Body of pancreas (tissue), 4 donors: ENCODE measurements at regions not wholly inside any gene's neighbourhood (a gene's known extent, or its start where the extent isn't known, plus 50 kb on each side); places are given as distances from the start of the nearest gene placed in this dataset.

ENCODE experiments used
- ATAC-seq: fragments of 150-250 bp; one replicate; pipeline ENCODE4 v1.9.1; 2016
- DNase-seq, 4 donors: peaks; one replicate each; pipeline ENCODE4 v3.0.0-alpha.2; 2019
- H3K27ac ChIP-seq, 4 donors: fragments of 200-600 bp; sonication (generic); 1 replicate in 3 of 4; 2 replicates in 1 of 4; pipeline versions ENCODE4 v1.5.1 to v1.6.1; 2016 to 2019; ENCODE audit warnings: mild to moderate bottlenecking in 1 of 4, mixed read lengths in 1 of 4, moderate library complexity in 1 of 4
- H3K27me3 ChIP-seq, 2 donors: fragments of 200-600 bp; sonication (generic); one replicate each; pipeline ENCODE4 v1.6.0; 2016; ENCODE audit warnings: mild to moderate bottlenecking in 1 of 2
- H3K36me3 ChIP-seq, 2 donors: fragments of 200-600 bp; sonication (generic); replicated peaks in 1 of 2; 2 replicates each; pipeline ENCODE4 v1.5.1; 2016; ENCODE audit warnings: low read depth in 2 of 2; ENCODE audit not compliant: insufficient read depth in 1 of 2
- H3K4me1 ChIP-seq: fragments of 200-600 bp; sonication (generic); one replicate; pipeline ENCODE4 v1.6.0; 2016
- H3K4me3 ChIP-seq, 2 donors: fragments of 200-600 bp; sonication (generic); 1 replicate in 1 of 2; 2 replicates in 1 of 2; pipeline ENCODE4 v1.5.1; 2016 to 2019
- H3K9me3 ChIP-seq, 3 donors: fragments of 200-600 bp; sonication (generic); 1 replicate in 2 of 3; 2 replicates in 1 of 3; pipeline ENCODE4 v1.5.1; 2016
- CTCF ChIP-seq, 7 experiments: fragments of 450-650 bp in 4 of 7; fragments of 200-600 bp in 3 of 7; sonication (generic) in 3 of 7; IDR thresholded peaks; one replicate each; pipeline ENCODE4 v1.5.1; 2016 to 2019; ENCODE audit warnings: antibody characterized with exemption in 7 of 7
- POLR2A ChIP-seq, 3 donors: fragments of 450-650 bp; IDR thresholded peaks; one replicate each; pipeline ENCODE4 v1.6.1; 2016; ENCODE audit warnings: antibody characterized with exemption in 3 of 3, mild to moderate bottlenecking in 2 of 3
- WGBS, 2 donors: methylation state at CpG; one replicate each; pipeline ENCODE4 v1.1.5; 2017; 5-methylcytosine and 5-hydroxymethylcytosine counted together
- intact Hi-C: fragments of 100-400 bp; cut with DNase I; formaldehyde crosslinking; loops from one replicate; pipeline ENCODE4 v1.15.1; 2023

GRCh38 chr13:88601949-88602348, 930.8 kb downstream of the SLITRK5 start:
- TF ChIP-seq POLR2A (IDR thresholded peaks at IDR 0.05) (no peak), CTCF (IDR thresholded peaks at IDR 0.05) (no peak)
- 46 to 61% methylated on average over 2 of the region's 2 CpGs for WGBS, 2 donors
- no peak for ATAC-seq

GRCh38 chr13:88602786-88603777, 931.9 kb downstream of the SLITRK5 start:
- H3K36me3 ChIP-seq: no peaks in the 10 kb centered on the region
- H3K27me3 ChIP-seq: no peaks in the 10 kb centered on the region
- H3K4me1 ChIP-seq: no peaks in the 10 kb centered on the region
- TF ChIP-seq POLR2A (IDR thresholded peaks at IDR 0.05): no peak
- no peak overlapping the region for H3K4me3 ChIP-seq
- no peak for DNase-seq
- ATAC-seq: no peak
- 57% methylated on average over 5 of the region's 5 CpGs for WGBS, 2 donors
- no peak overlapping the region for H3K27ac ChIP-seq
- H3K9me3 ChIP-seq: no peaks in the 10 kb centered on the region
- intact Hi-C loops: no loop called here

More at GRCh38 chr13:88601949-88602348, 930.8 kb downstream of the SLITRK5 start:
- intact Hi-C loops: no loop called here
- H3K27ac ChIP-seq: no peak overlapping the region
- H3K4me3 ChIP-seq: no peak overlapping the region
- no peaks in the 10 kb centered on the region for H3K9me3 ChIP-seq
- H3K36me3 ChIP-seq: no peaks in the 10 kb centered on the region
- H3K27me3 ChIP-seq: no peaks in the 10 kb centered on the region
- H3K4me1 ChIP-seq: no peaks in the 10 kb centered on the region
- DNase-seq: no peak

GRCh38 chr13:88617176-88617575, 946.0 kb downstream of the SLITRK5 start:
- no peak for DNase-seq
- WGBS, 2 donors: 30 to 38% methylated on average over 3 of the region's 3 CpGs
- intact Hi-C loops: no loop called here
- TF ChIP-seq CTCF (IDR thresholded peaks at IDR 0.05): no peak
- no peak for TF ChIP-seq POLR2A (IDR thresholded peaks at IDR 0.05)
- Histone ChIP-seq H3K4me1 (no peaks in the 10 kb centered on the region), H3K4me3 (no peak overlapping the region), H3K36me3 (no peaks in the 10 kb centered on the region), H3K9me3 (no peaks in the 10 kb centered on the region), H3K27ac (no peak overlapping the region), H3K27me3 (no peaks in the 10 kb centered on the region)
- no peak for ATAC-seq

- H3K9me3 ChIP-seq: peaks cover 0 to 6% (median 0%) of the 10 kb centered on the region in 3 donors
- H3K4me3 ChIP-seq: no peak overlapping the region
- intact Hi-C loops: no loop called here
- ATAC-seq (no peak), DNase-seq (no peak)
- WGBS, 2 donors: 65 to 69% methylated on average over 2 of the region's 2 CpGs
- H3K27me3 ChIP-seq: no peaks in the 10 kb centered on the region
- no peak overlapping the region for H3K27ac ChIP-seq
- no peaks in the 10 kb centered on the region for H3K4me1 ChIP-seq
- TF ChIP-seq POLR2A (IDR thresholded peaks at IDR 0.05) (no peak), CTCF (IDR thresholded peaks at IDR 0.05) (no peak)
- H3K36me3 ChIP-seq: no peaks in the 10 kb centered on the region
These were observed 951.3 kb downstream of the SLITRK5 start for GRCh38 chr13:88622362-88622973.

- no peak overlapping the region for H3K27ac ChIP-seq
- peaks cover 0 to 6% (median 0%) of the 10 kb centered on the region in 3 donors for H3K9me3 ChIP-seq
- no peak overlapping the region for H3K4me3 ChIP-seq
- intact Hi-C loops: no loop called here
- DNase-seq (no peak), ATAC-seq (no peak)
- no peaks in the 10 kb centered on the region for H3K27me3 ChIP-seq
- no peaks in the 10 kb centered on the region for H3K4me1 ChIP-seq
- TF ChIP-seq POLR2A (IDR thresholded peaks at IDR 0.05) (no peak), CTCF (IDR thresholded peaks at IDR 0.05) (no peak)
- H3K36me3 ChIP-seq: no peaks in the 10 kb centered on the region
- WGBS, 2 donors: 74 to 83% methylated on average over 2 of the region's 2 CpGs
These were observed 952.0 kb downstream of the SLITRK5 start for GRCh38 chr13:88623150-88623549.
